OCI-M2 (cell line): ENCODE measurements at regions not wholly inside any gene's neighbourhood (a gene's known extent, or its start where the extent isn't known, plus 50 kb on each side); places are given as distances from the start of the nearest gene placed in this dataset.
"Not testable (repeated sequence)": the region's sequence is repeated elsewhere in the genome, so short reads cannot be mapped to it uniquely, and the experiment has no call there.

Source experiments
- DNase-seq: peaks from one replicate; lab custom pipeline; 2025; ENCODE audit not compliant: unreplicated experiment; lab: John Stamatoyannopoulos, UW

DNA sequence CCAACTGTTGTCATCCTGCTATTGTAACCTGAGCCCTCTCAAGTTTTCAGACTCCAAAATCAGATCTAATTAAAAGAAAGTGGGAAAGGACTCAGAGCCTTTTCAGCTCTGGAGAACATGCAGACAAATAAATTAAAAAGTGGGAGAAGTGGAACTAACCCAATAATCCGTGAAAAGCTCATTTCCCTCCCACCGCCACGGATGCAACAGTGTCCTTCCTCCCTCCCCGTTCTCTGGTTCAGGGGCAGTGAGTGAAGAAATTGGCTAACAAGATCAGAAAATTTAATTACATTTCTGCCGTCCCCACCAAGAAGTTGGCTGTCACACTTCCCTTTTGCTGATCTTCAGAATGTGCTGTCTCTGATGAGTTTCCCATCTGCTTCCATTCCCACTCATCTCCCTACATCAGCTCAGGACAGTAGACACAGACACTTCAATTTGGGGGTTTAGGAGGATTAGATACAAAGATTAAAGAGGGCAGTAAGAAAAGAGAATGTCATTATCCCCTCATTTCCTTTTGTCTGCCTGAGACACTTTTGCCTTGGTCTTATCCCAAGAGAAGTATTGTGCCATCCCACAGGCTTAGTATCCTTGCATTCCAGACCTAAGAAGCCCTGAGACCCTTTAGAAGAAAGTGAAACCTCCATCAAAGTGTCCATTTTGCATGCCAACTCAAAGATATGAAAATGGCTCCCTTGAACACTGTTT lies 335.7 kb upstream of the PPP2R3A start:
- no peak for DNase-seq

DNA sequence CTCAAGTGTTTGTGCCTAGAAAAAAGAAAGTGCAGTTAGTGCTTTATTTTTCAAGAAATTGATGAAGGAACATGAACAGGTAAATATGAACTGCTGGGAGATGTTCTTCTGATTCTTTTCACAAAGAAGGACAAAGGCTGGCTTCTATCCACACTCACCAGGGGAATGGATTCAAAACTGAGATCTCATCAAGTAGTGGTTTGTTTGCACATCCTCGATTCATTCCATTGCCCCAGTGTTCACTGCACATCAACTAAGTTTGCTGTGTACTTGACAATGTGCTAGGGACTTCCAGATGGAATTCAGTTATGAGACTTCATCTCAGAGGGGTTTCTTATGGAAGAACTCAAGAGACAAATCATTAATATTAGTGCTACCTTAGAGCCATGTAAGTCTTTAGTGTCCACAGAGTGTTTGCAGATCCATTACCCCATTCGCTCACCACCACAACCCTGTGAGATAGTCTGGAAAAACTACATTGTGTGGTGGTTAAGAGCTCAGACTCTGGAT lies 332.9 kb upstream of the PPP2R3A start:
- DNase-seq: no peak

DNA sequence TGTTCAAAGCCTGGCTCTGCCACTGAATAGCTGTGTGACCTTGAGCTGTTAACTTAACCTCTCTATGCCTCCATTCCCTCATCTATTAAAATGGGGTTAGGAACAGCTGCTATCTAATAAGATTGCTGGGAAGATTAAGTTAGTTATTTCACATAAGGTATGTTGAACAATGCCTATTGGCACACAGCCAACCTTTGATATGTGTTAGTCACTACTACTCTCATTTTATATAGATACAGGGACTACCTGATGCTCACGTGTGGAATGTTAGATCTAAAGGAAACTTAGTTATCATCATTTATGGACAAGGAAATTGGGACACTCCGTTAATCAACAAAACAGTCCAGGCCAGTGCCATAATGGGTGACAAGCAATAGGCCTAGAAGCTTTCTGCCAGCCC lies 332.4 kb upstream of the PPP2R3A start:
- no peak for DNase-seq

DNA sequence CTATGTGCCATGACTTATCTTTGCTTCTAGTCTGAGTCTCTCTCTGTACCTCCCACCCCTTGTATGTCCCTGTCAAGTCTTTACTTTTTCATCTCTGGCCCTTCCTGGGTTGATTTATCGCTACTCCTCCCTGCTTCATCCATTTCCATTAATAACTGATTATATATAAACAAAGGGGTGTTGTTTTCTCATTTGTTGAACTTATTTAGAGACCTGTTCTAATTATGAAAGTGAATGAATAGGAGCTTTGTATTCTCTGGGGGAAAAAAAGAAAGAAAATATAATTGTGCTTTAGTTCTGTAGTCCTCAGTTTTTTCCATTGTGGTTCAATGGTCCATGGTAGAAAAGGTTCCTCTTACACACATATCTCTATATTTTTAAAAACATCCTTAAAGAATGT lies 328.9 kb upstream of the PPP2R3A start:
- no peak for DNase-seq

DNA sequence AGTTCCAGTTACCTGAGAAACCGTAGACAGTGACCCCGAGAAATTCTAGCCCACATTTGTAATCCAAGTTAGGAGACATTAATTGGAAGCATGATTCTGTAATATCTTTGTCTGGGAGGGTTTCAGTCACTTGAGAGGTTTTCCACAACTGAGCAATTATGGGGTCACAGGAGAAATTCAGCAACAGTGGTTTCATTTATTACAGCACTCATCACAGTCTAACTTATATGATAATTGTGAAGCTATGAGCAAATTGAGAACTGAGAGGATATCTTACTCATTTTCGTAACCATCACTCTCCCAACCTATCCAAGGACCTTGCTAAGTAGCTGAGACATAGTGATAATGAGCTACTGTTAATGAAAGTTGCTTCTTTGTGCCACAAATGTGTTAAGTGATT lies 328.5 kb upstream of the PPP2R3A start:
- DNase-seq: no peak

DNA sequence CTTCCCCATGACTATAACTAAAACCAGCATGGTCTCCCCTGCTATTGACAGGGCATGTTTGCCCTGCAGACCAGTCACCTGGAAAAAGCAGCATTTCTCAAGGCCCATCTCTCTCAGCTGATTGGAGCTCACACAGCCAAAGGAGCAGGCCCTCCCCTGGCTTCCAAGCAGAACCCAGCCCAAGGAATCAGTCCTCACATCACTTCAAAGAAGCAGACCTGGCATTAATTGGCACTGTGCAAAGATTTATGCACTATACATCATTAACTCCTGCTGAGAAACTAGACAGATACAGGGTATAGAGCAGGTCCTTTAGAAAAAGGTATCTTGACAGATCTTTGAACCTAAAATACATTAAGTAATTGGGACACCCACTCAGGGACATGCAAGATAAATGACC lies 323.8 kb upstream of the PPP2R3A start:
- no peak for DNase-seq

DNA sequence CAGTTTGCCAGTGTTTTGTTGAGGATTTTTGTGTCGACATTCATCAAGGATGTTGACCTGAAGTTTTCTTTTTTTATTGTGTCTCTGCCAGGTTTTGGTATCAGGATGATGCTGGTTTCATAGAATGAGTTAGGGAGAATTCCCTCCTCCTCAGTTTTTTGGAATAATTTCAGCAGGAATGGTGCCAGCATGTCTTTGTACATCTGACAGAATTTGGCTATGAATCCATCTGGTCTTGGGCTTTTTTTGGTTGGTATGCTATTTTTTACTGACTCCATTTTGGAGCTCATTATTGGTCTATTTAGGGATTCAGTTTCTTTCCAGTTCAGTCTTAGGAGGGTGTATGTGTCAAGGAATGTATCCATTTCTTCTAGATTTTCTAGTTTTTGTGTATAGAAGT lies 320.0 kb upstream of the PPP2R3A start:
- no peak for DNase-seq

DNA sequence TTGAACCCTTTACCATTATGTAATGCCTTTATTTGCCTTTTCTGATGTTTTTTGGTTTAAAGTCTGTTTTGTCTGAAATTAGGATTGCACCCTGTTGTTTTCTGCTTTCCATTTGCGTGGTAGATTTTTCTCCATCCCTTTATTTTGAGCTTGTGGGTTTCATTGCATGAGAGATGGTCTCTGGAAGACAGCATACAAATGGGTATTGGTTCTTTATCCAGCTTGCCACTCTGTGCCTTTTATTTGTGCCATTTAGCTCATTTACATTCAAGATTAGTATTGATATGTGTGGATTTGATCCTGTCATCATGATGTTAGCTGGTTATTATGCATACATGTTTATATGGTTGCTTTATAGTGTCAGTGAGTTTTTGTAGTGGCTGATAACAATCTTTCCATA lies 318.7 kb upstream of the PPP2R3A start:
- no peak for DNase-seq

DNA sequence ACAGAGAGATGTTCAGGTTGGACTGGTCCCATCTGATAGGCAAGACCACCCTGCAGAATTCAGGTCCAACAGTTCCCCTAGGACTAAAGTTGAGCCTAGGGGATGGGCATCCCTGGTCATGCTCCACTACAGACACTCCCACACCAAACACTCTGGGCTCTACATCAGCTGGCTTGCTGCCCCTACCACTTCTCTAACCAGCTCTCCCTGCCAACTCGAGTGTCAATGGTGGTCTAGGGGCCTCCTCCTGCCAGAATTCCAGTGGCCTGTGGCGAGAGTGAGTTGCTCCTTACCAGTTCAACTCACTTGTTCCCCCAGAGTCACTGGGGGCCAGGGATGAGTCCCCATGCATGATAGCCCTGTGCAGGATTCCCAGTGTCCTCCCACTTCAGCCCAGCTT lies 316.2 kb upstream of the PPP2R3A start:
- no peak for DNase-seq

DNA sequence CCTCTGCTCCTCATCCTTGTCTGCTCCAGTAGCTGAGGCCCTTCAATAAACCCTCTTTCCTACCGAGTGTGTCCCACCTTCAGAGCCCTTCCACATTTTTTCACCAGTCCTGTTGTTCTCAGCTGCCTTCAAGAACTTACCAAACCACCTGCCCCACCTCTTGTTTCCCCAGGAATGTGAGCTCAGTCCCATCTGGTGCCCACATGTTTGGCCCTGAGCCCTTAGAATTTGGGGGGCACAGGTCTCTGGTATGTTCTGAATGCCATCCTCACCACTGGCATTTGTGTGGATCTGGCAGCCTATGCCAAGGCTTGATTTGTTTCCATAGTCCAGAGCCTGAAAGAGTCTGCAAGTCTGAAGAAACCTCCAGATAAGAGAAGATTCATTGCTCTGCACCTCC lies 315.2 kb upstream of the PPP2R3A start:
- DNase-seq: no peak

DNA sequence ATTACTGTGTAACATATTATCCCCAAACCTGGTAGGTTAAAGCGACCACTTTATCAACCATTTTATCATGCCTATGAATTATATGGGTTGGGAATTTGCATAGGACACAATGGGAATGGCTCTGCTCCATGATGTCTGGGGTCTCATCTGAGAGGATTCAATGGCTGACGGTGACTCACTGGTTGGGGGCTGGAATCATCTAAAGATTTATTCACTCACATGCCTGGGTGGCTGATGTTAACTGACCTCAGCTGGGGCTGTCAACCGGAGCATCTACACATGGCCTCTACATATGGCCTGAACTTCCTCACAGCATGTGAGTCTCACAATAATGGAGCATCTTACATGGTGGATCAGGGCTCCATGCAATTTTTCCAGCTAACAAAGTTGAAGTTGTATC lies 313.1 kb upstream of the PPP2R3A start:
- no peak for DNase-seq

DNA sequence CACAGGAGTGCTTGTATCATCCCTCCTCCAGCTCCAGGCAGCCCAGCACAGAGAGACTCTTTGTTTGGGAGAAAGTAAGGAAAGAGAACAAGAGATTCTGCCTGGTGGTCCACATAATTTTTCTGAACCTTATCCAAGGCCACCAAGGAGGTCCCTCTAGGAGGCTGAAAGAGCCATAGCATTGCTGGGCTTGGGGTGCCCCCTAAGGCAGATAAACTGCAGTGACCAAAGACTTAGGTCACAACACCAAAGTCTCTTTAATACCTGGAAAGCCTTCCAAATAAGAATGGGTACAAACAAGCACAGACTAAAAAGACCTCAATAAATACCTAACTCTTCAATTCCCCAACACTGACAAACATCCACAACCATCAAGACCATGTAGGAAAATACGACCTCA lies 310.2 kb upstream of the PPP2R3A start:
- no peak for DNase-seq

DNA sequence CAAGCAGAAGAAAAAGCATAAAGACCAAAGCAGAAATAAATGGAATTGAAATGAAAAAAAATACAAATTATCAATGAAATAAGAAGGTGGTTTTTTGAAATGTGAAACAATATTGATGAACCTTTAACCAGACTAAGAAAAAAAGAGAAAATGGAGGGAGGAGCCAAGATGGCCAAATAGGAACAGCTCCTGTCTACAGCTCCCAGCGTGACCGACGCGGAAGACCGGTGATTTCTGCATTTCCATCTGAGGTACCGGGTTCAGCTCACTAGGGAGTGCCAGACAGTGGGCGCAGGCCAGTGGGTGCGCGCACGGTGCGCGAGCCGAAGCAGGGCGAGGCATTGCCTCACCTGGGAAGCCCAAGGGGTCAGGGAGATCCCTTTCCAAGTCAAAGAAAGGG lies 307.1 kb upstream of the PPP2R3A start:
- not testable (repeated sequence) for DNase-seq

DNA sequence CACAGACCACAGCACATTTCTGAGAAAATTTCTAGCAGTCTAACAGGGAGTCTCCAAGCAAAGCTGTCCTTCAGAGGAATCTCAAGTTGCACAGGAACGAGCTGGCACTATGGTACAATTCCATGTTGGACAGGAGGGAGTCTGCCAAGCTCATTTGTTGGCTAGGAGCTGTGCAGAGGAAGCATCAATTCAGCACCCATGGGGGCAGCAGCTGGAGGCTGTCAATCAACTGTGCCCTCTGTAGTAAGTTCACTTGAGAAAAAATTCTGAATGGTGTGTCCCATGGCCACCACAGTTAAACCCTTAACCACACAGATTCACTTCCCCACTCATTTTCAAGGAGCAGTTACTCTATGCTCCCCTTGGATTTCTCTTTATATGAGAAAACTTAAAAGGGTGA lies 298.5 kb upstream of the PPP2R3A start:
- no peak for DNase-seq

DNA sequence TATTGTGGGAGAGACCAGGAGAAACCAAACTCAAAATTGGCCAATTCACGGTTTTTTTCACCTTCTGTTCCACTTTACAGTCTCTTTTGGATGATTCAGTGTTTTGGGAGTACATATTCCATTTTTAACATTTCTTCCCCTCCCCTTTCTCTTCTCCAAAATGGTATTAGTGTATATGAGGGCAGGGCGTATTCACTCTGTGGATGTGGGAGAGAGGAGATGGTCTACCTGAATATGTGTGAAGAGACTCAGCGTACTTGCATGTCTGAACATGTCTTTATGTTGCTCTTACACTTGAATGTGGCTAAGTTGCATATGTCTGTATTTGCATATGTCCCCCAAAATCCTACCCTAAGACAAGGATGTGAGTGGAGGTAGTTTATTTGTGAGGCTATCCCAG lies 291.0 kb upstream of the PPP2R3A start:
- no peak for DNase-seq

DNA sequence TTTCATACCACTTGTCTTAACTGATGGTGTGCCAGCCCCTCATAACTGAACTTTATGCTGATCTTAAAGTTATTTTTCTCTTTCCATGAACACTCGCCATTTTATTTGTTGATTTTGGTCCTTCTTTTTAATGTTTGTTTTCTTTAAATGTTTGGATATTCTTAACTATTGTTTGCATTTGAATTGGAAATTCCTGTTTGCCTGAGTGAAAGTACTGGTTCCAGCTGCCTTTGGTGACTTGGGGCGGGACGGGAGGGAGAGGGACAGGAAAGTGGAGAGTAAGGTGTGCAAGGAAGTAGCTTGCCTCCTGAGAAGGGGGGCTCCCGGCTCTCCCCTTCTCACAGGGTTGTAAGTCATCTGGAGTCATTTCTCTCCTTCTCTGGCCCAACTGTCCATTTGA lies 287.1 kb upstream of the PPP2R3A start:
- DNase-seq: no peak

DNA sequence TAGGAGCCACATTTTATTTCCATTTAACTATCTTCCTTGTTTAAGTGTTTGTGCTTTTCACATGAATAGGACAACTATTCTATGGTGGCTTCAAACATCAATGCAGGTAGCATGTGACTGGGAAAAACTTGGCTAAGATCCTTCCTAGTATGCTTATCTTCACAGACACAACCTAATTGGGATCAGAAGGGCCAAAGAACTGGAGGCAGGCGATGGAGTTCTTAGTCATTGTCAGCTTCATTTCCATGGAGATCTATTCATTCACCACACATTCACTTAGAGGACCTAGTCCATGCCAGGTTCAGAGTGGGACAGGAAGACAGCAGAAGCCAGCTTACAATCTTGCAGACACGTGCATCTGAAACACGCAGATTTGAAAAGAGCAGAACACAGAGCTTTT lies 277.5 kb upstream of the PPP2R3A start:
- no peak for DNase-seq

DNA sequence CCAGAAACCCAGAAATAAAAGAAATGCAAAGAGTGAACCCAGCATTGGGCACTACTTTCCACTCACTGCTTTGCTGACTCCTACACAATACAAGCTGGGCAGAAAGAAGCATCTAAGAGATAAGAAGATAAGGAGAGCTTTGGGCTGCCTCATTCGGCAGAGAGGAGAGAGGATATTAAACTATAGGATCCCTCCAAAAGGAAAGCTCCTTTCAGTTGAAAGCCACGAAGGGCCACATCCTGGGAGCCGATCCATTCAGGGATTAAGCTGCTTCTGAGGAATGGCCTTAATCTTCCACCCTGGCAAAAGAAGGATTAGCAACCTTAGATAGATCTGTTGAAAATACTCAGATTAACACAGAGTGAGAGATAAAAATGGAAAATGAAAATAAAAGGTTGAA lies 274.9 kb upstream of the PPP2R3A start:
- DNase-seq: no peak

DNA sequence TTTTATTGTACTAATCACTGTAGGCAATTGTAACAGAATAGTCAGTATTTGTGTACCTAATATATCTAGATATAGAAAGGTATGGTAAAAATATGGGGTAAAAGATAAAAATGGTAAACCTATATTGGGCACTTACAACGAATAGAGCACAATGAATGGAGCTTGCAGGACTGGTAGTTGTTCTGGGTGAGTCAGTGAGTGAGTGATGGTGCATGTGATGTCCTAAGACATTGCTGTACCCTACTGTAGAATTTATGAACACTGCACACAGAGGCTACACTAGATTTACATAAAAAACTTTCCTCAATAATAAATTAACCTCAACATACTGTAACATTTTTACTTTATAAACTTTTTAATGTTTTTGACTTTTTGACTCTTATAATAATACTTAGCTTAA lies 274.3 kb upstream of the PPP2R3A start:
- no peak for DNase-seq

DNA sequence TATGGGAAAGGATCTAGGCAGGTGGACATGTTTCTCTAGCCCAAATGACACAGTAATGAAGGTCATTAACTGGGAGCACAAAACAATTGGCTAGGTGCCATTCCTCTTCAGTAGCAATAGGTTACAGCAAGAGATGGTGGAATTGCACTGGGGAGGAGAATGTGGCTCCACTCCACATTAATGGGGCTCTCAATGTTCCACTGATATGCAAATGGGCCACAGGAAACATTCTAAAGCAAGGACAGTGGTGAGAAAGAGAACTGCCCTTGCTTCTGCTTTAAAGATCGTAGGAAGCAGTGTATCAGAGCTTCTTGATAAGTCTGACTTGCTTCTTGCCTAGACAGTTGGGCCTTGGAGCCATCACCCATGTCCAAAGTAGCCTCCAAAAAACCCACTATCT lies 271.4 kb upstream of the PPP2R3A start:
- no peak for DNase-seq

DNA sequence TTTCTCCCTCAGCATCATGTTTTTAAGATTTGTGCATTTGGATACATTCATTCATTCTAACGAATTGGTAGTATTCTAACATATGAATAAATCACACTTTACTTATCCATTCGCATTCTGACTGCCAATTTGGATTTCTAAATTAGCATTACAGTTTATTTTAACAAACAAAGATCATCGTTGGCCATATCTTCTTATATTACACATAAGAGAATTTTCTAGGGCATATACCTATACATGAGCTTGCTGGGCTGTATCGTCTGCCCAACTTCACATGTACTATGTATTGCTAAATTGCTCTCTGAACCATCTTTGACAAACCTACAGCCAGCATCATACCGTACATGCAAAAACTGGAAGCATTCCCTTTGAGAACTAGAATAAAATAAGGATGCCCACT lies 265.8 kb upstream of the PPP2R3A start:
- DNase-seq: no peak

DNA sequence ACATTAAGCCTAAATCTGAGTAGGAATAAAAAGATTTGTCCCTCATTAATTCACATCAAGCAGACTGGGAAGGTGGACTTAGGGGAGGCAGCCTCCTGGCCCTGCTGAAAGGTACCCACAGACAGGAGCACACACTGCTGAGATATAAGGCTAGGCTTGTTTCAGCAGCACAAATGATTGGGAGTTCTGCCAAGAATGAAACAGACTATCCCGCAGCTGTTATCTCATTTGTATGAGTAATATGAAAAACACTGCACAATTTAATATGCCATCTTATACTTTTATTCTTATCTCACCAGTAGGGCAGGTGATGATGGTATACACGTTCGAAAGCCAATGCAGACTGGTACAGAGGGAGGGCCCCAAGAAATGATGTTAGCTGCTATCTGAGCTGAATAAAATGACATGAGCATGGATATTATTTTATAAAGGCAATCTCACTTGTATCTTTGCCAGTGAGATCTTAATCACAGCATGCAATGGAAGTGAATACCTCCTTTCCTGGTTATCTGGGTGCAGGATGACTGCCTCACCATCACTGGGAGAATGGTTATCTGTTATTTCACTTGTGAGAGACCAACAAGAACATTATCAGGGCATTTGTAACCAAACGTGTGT lies 258.7 kb upstream of the PPP2R3A start:
- DNase-seq: no peak

DNA sequence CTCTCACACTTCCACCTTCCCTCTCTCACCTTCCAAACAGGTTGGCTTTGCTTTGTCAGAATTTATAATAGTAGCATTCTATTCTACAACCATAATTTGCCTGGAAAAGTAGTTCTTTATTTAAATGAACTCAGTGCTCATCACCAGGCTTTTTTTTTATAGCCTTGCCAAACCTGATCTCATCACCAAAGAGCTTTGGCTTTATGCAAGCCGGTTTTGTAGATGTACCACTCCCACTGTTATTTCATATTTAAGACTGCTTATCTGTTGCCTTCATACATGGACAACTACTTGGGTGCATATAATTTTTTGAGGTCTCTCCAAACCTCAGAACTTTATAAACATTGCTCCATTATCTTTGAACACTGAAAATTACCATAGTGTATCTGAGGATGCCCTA lies 246.1 kb upstream of the PPP2R3A start:
- no peak for DNase-seq
